SK-N-SH (cell line): ENCODE measurements at regions not wholly inside any gene's neighbourhood (a gene's known extent, or its start where the extent isn't known, plus 50 kb on each side); places are given as distances from the start of the nearest gene placed in this dataset.

Source experiments
- CTCF ChIA-PET: fragments of 300-600, 350-600 bp; formaldehyde crosslinking; extraction: SDS; loops from one replicate; lab custom pipeline; 2021; lab: Yijun Ruan, JAX
- POLR2A ChIA-PET: fragments of 350-600 bp; sonication (Branson Sonifier 250); formaldehyde crosslinking; extraction: SDS; loops from one replicate; lab custom pipeline; 2020; ENCODE audit warnings: antibody characterized with exemption, inconsistent platforms; lab: Yijun Ruan, JAX
- DNase-seq: peaks from one replicate; pipeline ENCODE4 v3.0.0; 2012
- H2AFZ ChIP-seq: fragments of 200-600 bp; sonication (generic); 2 replicates; pipeline ENCODE4 v1.8.1; 2016; ENCODE audit warnings: antibody characterized with exemption, mild to moderate bottlenecking, low read depth
- H3F3A ChIP-seq: fragments of 200-600 bp; sonication (generic); replicated peaks from 2 replicates; pipeline ENCODE3; 2016; ENCODE audit warnings: antibody characterized with exemption, mild to moderate bottlenecking; ENCODE audit not compliant: insufficient read depth
- H3K27ac ChIP-seq, 2 experiments: fragments of 200-500 bp in 1 of 2; fragments of 200-600 bp in 1 of 2; sonication (Bioruptor generic) in 1 of 2; sonication (generic), shearing (Covaris generic) in 1 of 2; 2 replicates each; pipeline versions ENCODE4 v1.5.1 to v1.6.1; 2014 to 2016; ENCODE audit warnings: low read depth in 2 of 2, inconsistent platforms in 1 of 2, low read length in 1 of 2, mild to moderate bottlenecking in 1 of 2, mixed read lengths in 1 of 2
- H3K27me3 ChIP-seq: fragments of 200-600 bp; sonication (generic), shearing (Covaris generic); 2 replicates; pipeline ENCODE4 v1.6.1; 2016; ENCODE audit warnings: mixed run types; ENCODE audit not compliant: insufficient read depth
- H3K36me3 ChIP-seq, 2 experiments: fragments of 200-500 bp in 1 of 2; fragments of 200-600 bp in 1 of 2; sonication (Bioruptor generic) in 1 of 2; sonication (generic) in 1 of 2; replicated peaks in 1 of 2; 2 replicates each; pipeline versions ENCODE3 to v1.5.1; 2014 to 2016; ENCODE audit warnings: low read length in 1 of 2, mild to moderate bottlenecking in 1 of 2; ENCODE audit not compliant: insufficient read depth in 2 of 2, control insufficient read depth in 1 of 2
- H3K4me1 ChIP-seq, 2 experiments: fragments of 200-500 bp in 1 of 2; fragments of 200-600 bp in 1 of 2; sonication (Bioruptor generic) in 1 of 2; sonication (generic), shearing (Covaris generic) in 1 of 2; 2 replicates each; pipeline versions ENCODE4 v1.5.1 to v1.6.1; 2014 to 2016; ENCODE audit warnings: low read depth in 1 of 2, low read length in 1 of 2, mixed run types in 1 of 2; ENCODE audit not compliant: insufficient read depth in 2 of 2, control insufficient read depth in 1 of 2
- H3K4me2 ChIP-seq: fragments of 200-600 bp; sonication (generic), shearing (Covaris generic); 2 replicates; pipeline ENCODE4 v1.6.1; 2017; ENCODE audit warnings: mixed run types
- H3K4me3 ChIP-seq, 2 experiments: fragments of 200-500 bp in 1 of 2; fragments of 200-600 bp in 1 of 2; sonication (Bioruptor generic) in 1 of 2; sonication (generic), shearing (Covaris generic) in 1 of 2; 2 replicates each; pipeline versions ENCODE4 v1.5.1 to v1.8.1; 2014 to 2016; ENCODE audit warnings: low read depth in 2 of 2, inconsistent platforms in 1 of 2, low read length in 1 of 2, mild to moderate bottlenecking in 1 of 2, mixed read lengths in 1 of 2, moderate library complexity in 1 of 2
- H3K79me2 ChIP-seq: fragments of 200-600 bp; sonication (generic); 2 replicates; pipeline ENCODE4 v1.8.1; 2017; ENCODE audit warnings: mild to moderate bottlenecking; ENCODE audit not compliant: insufficient read depth
- H3K9ac ChIP-seq: fragments of 200-600 bp; sonication (generic); 2 replicates; pipeline ENCODE4 v1.6.1; 2017; ENCODE audit warnings: mixed run types
- H3K9me2 ChIP-seq: fragments of 200-600 bp; sonication (generic); 2 replicates; pipeline ENCODE4 v1.6.1; 2017; ENCODE audit warnings: mixed run types
- H3K9me3 ChIP-seq: fragments of 200-600 bp; sonication (generic); 2 replicates; pipeline ENCODE4 v1.6.1; 2017; ENCODE audit warnings: mixed run types, mild to moderate bottlenecking, moderate library complexity
- H4K20me1 ChIP-seq: fragments of 200-600 bp; sonication (generic); 2 replicates; pipeline ENCODE4 v1.6.1; 2017; ENCODE audit warnings: mild to moderate bottlenecking, mixed run types; ENCODE audit not compliant: insufficient read depth
- ELF1 ChIP-seq: IDR thresholded peaks from 2 replicates; pipeline ENCODE4 v1.4.0; 2012
- EZH2phosphoT487 ChIP-seq: fragments of 200-600 bp; sonication (generic); IDR thresholded peaks from 2 replicates; pipeline ENCODE4 v1.6.1; 2017; ENCODE audit warnings: low read depth, mixed run types, mild to moderate bottlenecking, antibody characterized with exemption, moderate library complexity, borderline replicate concordance
- FOXM1 ChIP-seq: IDR thresholded peaks from 2 replicates; pipeline ENCODE4 v1.4.0; 2012; ENCODE audit warnings: low read depth, mild to moderate bottlenecking
- GATA2 ChIP-seq: sonication (generic); formaldehyde crosslinking; IDR thresholded peaks from 2 replicates; pipeline ENCODE4 v1.5.0; 2020; ENCODE audit warnings: mild to moderate bottlenecking, missing genetic modification reagents
- MEF2A ChIP-seq: IDR thresholded peaks from 2 replicates; pipeline ENCODE4 v1.4.0; 2012; ENCODE audit warnings: low read depth, borderline replicate concordance
- RCOR1 ChIP-seq: fragments of 150-350 bp; IDR thresholded peaks from 2 replicates; pipeline ENCODE4 v1.6.1; 2017; ENCODE audit warnings: antibody characterized with exemption, low read length
- RFX5 ChIP-seq: IDR thresholded peaks from 2 replicates; pipeline ENCODE4 v1.6.1; 2012; ENCODE audit warnings: mild to moderate bottlenecking, improper control_type of control experiment, low read length
- SIN3A ChIP-seq: IDR thresholded peaks from 2 replicates; pipeline ENCODE4 v1.6.1; 2012; ENCODE audit warnings: low read depth, mild to moderate bottlenecking, low read length, moderate library complexity, borderline replicate concordance
- TCF12 ChIP-seq: IDR thresholded peaks from 2 replicates; pipeline ENCODE4 v1.4.0; 2012
- WGBS: methylation state at CpG from one replicate; pipeline ENCODE4 v1.1.6; 2017; ENCODE audit warnings: low lambda C conversion rate; 5-methylcytosine and 5-hydroxymethylcytosine counted together
- TF ChIP-seq, protein P1 (sequence below): IDR thresholded peaks from 2 replicates; pipeline ENCODE4 v1.6.1; 2012; ENCODE audit warnings: mild to moderate bottlenecking, low read depth, low read length, moderate library complexity
- TF ChIP-seq, protein P2 (sequence below): IDR thresholded peaks from 2 replicates; pipeline ENCODE4 v1.4.0; 2012; ENCODE audit warnings: low read depth, borderline replicate concordance
- TF ChIP-seq, protein P3 (sequence below): IDR thresholded peaks from 2 replicates; pipeline ENCODE4 v1.4.0; 2012; ENCODE audit warnings: low read depth

DNA sequence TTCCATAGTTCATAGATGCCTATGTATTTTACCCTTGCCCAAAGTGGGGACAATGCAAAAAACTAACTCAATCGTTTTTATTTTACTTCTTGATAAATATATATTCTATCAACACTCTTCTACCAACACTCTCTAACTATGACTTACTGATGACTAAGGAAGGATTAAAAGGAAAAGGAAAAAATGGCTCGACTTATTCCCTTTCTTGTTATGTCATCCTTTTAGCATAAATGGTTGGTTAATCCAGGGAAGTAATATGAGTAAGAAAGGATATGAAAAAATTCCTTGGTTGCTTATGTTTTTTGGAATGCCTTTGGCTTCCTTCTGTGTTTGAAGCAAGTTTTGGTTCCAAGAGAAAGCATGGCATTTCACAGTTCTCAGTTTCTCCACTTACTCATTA lies 1087.1 kb downstream of the C4orf33 start:
- no peaks in the 10 kb centered on the region for H4K20me1 ChIP-seq
- H3F3A ChIP-seq: no peaks in the 10 kb centered on the region
- no peak overlapping the region for H3K4me3 ChIP-seq
- POLR2A ChIA-PET: no interaction called here
- no peak overlapping the region for H3K27ac ChIP-seq
- no peak for DNase-seq
- no peak overlapping the region for H2AFZ ChIP-seq
- CTCF ChIA-PET: no interaction called here
- no peak overlapping the region for H3K9ac ChIP-seq
- no peaks in the 10 kb centered on the region for H3K9me3 ChIP-seq
- TF ChIP-seq, protein P1, sequence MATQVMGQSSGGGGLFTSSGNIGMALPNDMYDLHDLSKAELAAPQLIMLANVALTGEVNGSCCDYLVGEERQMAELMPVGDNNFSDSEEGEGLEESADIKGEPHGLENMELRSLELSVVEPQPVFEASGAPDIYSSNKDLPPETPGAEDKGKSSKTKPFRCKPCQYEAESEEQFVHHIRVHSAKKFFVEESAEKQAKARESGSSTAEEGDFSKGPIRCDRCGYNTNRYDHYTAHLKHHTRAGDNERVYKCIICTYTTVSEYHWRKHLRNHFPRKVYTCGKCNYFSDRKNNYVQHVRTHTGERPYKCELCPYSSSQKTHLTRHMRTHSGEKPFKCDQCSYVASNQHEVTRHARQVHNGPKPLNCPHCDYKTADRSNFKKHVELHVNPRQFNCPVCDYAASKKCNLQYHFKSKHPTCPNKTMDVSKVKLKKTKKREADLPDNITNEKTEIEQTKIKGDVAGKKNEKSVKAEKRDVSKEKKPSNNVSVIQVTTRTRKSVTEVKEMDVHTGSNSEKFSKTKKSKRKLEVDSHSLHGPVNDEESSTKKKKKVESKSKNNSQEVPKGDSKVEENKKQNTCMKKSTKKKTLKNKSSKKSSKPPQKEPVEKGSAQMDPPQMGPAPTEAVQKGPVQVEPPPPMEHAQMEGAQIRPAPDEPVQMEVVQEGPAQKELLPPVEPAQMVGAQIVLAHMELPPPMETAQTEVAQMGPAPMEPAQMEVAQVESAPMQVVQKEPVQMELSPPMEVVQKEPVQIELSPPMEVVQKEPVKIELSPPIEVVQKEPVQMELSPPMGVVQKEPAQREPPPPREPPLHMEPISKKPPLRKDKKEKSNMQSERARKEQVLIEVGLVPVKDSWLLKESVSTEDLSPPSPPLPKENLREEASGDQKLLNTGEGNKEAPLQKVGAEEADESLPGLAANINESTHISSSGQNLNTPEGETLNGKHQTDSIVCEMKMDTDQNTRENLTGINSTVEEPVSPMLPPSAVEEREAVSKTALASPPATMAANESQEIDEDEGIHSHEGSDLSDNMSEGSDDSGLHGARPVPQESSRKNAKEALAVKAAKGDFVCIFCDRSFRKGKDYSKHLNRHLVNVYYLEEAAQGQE: no peak
- TF ChIP-seq RCOR1 (no peak), MEF2A (no peak), RFX5 (no peak), TCF12 (no peak)
- TF ChIP-seq, protein P2, sequence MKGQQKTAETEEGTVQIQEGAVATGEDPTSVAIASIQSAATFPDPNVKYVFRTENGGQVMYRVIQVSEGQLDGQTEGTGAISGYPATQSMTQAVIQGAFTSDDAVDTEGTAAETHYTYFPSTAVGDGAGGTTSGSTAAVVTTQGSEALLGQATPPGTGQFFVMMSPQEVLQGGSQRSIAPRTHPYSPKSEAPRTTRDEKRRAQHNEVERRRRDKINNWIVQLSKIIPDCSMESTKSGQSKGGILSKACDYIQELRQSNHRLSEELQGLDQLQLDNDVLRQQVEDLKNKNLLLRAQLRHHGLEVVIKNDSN: no peak
- no peaks in the 10 kb centered on the region for H3K36me3 ChIP-seq
- under 1% methylated on average over 2 of the region's 2 CpGs for WGBS
- 0 out of 2 replicates have a peak, but pooled peaks cover 4% of the 10 kb centered on the region for H3K27me3 ChIP-seq
- H3K4me1 ChIP-seq: no peaks in the 10 kb centered on the region
- no peaks in the 10 kb centered on the region for H3K79me2 ChIP-seq
- no peak overlapping the region for H3K4me2 ChIP-seq
- no peaks in the 10 kb centered on the region for H3K9me2 ChIP-seq

DNA sequence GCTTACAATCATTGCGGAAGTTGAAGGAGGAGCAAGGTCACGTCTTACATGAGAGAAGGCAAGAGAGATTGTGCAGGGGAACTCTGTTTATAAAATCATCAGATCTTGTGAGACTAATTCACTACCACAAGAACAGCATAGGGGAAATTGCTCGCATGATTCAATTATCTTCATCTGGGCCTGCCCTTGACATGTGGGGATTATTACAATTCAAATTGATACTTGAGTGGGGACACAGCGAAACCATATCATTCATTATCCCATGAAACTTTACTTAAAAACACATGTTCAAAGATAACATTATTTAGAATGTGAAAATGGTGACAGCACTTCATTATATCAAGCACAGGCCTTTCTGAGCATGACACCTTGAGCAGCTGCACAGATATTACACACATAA lies 1087.8 kb downstream of the C4orf33 start:
- Histone ChIP-seq H3K4me3 (no peak overlapping the region), H4K20me1 (no peaks in the 10 kb centered on the region), H3K9me3 (no peaks in the 10 kb centered on the region), H3F3A (no peaks in the 10 kb centered on the region), H3K27ac (no peak overlapping the region), H3K27me3 (0 out of 2 replicates have a peak, but pooled peaks cover 4% of the 10 kb centered on the region), H3K4me2 (no peak overlapping the region), H3K36me3 (no peaks in the 10 kb centered on the region), H3K9me2 (no peaks in the 10 kb centered on the region), H3K4me1 (no peaks in the 10 kb centered on the region), H3K9ac (no peak overlapping the region), H2AFZ (no peak overlapping the region), H3K79me2 (no peaks in the 10 kb centered on the region)
- no peak for DNase-seq
- ChIA-PET CTCF (no interaction called here), POLR2A (no interaction called here)
- TF ChIP-seq, protein P2: no peak
- no peak for TF ChIP-seq ELF1
- TF ChIP-seq EZH2phosphoT487: no peak
- TF ChIP-seq, protein P3, sequence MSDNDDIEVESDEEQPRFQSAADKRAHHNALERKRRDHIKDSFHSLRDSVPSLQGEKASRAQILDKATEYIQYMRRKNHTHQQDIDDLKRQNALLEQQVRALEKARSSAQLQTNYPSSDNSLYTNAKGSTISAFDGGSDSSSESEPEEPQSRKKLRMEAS: no peak
- no peak for TF ChIP-seq SIN3A
- TF ChIP-seq FOXM1: no peak
- TF ChIP-seq GATA2 (CRISPR knock-in tag): no peak
- WGBS: 17% methylated on average over 4 of the region's 4 CpGs
